B cell (primary cell): ENCODE measurements at regions not wholly inside any gene's neighbourhood (a gene's known extent, or its start where the extent isn't known, plus 50 kb on each side); places are given as distances from the start of the nearest gene placed in this dataset.

Experiments used
- EZH2 ChIP-seq: IDR thresholded peaks from 2 replicates; pipeline ENCODE4 v1.6.1; 2012; ENCODE audit warnings: borderline replicate concordance, low read depth, mild to moderate bottlenecking, moderate library complexity, low read length; ENCODE audit not compliant: insufficient read depth, poor library complexity, severe bottlenecking
- TF ChIP-seq, protein P1 (sequence below): fragments of 200-600 bp; IDR thresholded peaks from one replicate; pipeline ENCODE4 v1.8.0; 2022; ENCODE audit warnings: antibody characterized with exemption, mild to moderate bottlenecking

DNA sequence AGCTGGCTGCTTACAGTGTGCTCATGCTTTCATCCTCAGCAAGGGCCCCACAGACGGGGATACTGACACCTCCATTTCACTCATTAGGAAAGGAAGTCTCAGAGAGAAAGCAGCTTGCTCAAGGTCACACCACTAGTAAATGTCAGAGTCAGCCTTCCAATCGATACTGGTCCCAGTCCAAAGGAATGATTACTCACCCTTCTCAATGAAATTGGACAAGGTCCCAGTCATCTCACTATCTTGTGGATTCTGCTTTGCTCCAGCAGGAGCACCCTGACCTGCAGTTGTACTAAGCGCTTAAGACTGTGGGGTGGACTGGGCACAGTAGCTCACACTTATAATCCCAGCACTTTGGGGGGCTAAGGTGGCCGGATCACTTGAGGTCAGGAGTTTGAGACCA, 132.2 kb upstream of the SLC34A2 start:
- TF ChIP-seq, protein P1, sequence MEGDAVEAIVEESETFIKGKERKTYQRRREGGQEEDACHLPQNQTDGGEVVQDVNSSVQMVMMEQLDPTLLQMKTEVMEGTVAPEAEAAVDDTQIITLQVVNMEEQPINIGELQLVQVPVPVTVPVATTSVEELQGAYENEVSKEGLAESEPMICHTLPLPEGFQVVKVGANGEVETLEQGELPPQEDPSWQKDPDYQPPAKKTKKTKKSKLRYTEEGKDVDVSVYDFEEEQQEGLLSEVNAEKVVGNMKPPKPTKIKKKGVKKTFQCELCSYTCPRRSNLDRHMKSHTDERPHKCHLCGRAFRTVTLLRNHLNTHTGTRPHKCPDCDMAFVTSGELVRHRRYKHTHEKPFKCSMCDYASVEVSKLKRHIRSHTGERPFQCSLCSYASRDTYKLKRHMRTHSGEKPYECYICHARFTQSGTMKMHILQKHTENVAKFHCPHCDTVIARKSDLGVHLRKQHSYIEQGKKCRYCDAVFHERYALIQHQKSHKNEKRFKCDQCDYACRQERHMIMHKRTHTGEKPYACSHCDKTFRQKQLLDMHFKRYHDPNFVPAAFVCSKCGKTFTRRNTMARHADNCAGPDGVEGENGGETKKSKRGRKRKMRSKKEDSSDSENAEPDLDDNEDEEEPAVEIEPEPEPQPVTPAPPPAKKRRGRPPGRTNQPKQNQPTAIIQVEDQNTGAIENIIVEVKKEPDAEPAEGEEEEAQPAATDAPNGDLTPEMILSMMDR, result no peak
- no peak for TF ChIP-seq EZH2
